Fibroblast of lung (primary cell): ENCODE measurements at regions not wholly inside any gene's neighbourhood (a gene's known extent, or its start where the extent isn't known, plus 50 kb on each side); places are given as distances from the start of the nearest gene placed in this dataset.

Source experiments
- DNase-seq, 2 donors: peaks; one replicate each; pipeline versions ENCODE4 v3.0.0 to v3.0.0-alpha.2; 2010; ENCODE audit warnings: low read depth in 2 of 2
- H2AFZ ChIP-seq: 2 replicates; pipeline ENCODE4 v1.5.1; 2012; ENCODE audit warnings: low read length, control low read depth, inconsistent platforms
- H3K27ac ChIP-seq: 2 replicates; pipeline ENCODE4 v1.5.1; 2011; ENCODE audit warnings: low read length, control low read depth; ENCODE audit not compliant: insufficient read depth
- H3K27me3 ChIP-seq: 2 replicates; pipeline ENCODE4 v1.5.1; 2011; ENCODE audit warnings: mild to moderate bottlenecking, low read length; ENCODE audit not compliant: control insufficient read depth, insufficient read depth
- H3K36me3 ChIP-seq: 2 replicates; pipeline ENCODE4 v1.5.1; 2011; ENCODE audit warnings: low read length; ENCODE audit not compliant: control insufficient read depth, insufficient read depth
- H3K4me1 ChIP-seq: 2 replicates; pipeline ENCODE4 v1.5.1; 2011; ENCODE audit warnings: low read length; ENCODE audit not compliant: control insufficient read depth, insufficient read depth; ENCODE audit errors: extremely low read depth
- H3K4me2 ChIP-seq: 2 replicates; pipeline ENCODE4 v1.5.1; 2011; ENCODE audit warnings: low read length, control low read depth; ENCODE audit not compliant: insufficient read depth; ENCODE audit errors: extremely low read depth
- H3K4me3 ChIP-seq, 4 experiments: fragments of 200-600 bp in 1 of 4; sonication (generic) in 1 of 4; replicated peaks in 1 of 4; 2 replicates each; pipeline ENCODE4 v1.5.1; 2011 to 2016; ENCODE audit warnings: low read length in 4 of 4, low read depth in 3 of 4, mild to moderate bottlenecking in 3 of 4, control low read depth in 2 of 4, inconsistent platforms in 1 of 4, mixed read lengths in 1 of 4; ENCODE audit not compliant: insufficient read depth in 1 of 4; ENCODE audit errors: control extremely low read depth in 1 of 4
- H3K79me2 ChIP-seq: 2 replicates; pipeline ENCODE4 v1.5.1; 2012; ENCODE audit warnings: mild to moderate bottlenecking, low read length, inconsistent platforms; ENCODE audit not compliant: control insufficient read depth, insufficient read depth
- H3K9ac ChIP-seq: 2 replicates; pipeline ENCODE4 v1.5.1; 2011; ENCODE audit warnings: mild to moderate bottlenecking, low read length, control low read depth; ENCODE audit not compliant: insufficient read depth
- H3K9me3 ChIP-seq: 2 replicates; pipeline ENCODE4 v1.5.1; 2012; ENCODE audit warnings: low read depth, low read length; ENCODE audit not compliant: control insufficient read depth, insufficient read depth
- H4K20me1 ChIP-seq: 2 replicates; pipeline ENCODE4 v1.5.1; 2011; ENCODE audit warnings: low read length; ENCODE audit not compliant: control insufficient read depth, insufficient read depth; ENCODE audit errors: extremely low read depth
- CTCF ChIP-seq, 2 donors: IDR thresholded peaks in 1 of 2; conservative IDR thresholded peaks in 1 of 2; 1 replicate in 1 of 2; 2 replicates in 1 of 2; pipeline ENCODE4 v1.5.1; 2011 to 2012; ENCODE audit warnings: low read length in 2 of 2, control low read depth in 1 of 2, inconsistent platforms in 1 of 2, low read depth in 1 of 2, mild to moderate bottlenecking in 1 of 2
- EZH2 ChIP-seq: IDR thresholded peaks from 2 replicates; pipeline ENCODE4 v1.5.1; 2012; ENCODE audit warnings: low read length, control low read depth, mild to moderate bottlenecking; ENCODE audit errors: missing control alignments

GRCh38 chr20:39333211-39333610 is 371.1 kb downstream of the DHX35 start:
- DNase-seq, result no peak
- Histone ChIP-seq H3K79me2 (no peaks in the 10 kb centered on the region), H4K20me1 (no peaks in the 10 kb centered on the region), H3K27ac (no peak overlapping the region), H3K4me2 (no peak overlapping the region), H3K36me3 (no peaks in the 10 kb centered on the region), H3K4me1 (no peaks in the 10 kb centered on the region), H3K9ac (no peak overlapping the region), H3K27me3 (no peaks in the 10 kb centered on the region), H3K9me3 (no peaks in the 10 kb centered on the region), H2AFZ (no peak overlapping the region), H3K4me3 (no peak overlapping the region)
- no peak for TF ChIP-seq EZH2
- no peak for TF ChIP-seq CTCF (conservative IDR thresholded peaks at IDR 0.05 in 1 of 2, IDR thresholded peaks at IDR 0.05 in 1 of 2; ENCODE audit: low read depth in 1 of 2, low read length in 2 of 2)

DNA sequence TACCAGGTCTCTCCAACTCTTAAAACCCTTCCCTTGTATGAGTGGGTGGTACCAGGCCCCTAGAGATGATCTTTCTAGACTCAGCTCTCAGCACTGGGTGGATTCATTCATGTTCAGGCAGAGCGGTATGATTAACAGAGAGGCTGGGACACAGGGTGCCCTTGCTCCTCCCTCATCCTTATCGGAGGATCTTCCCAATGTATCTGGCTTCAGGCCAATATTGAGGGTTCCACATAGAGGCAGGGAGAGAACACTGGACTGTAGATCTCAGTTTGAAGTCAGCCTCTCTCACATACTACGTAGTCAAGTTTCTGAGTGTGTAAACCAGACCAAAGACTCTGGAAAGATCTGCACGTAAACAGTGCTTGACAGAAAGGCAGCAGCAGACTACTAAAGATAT is 366.2 kb downstream of the DHX35 start:
- Histone ChIP-seq H3K4me2 (no peak overlapping the region), H3K27ac (no peak overlapping the region), H4K20me1 (no peaks in the 10 kb centered on the region), H3K9me3 (no peaks in the 10 kb centered on the region), H3K4me3 (no peak overlapping the region), H3K9ac (no peak overlapping the region), H3K36me3 (no peaks in the 10 kb centered on the region), H2AFZ (no peak overlapping the region), H3K4me1 (no peaks in the 10 kb centered on the region), H3K79me2 (no peaks in the 10 kb centered on the region), H3K27me3 (no peaks in the 10 kb centered on the region)
- DNase-seq, result no peak
- TF ChIP-seq CTCF (conservative IDR thresholded peaks at IDR 0.05 in 1 of 2, IDR thresholded peaks at IDR 0.05 in 1 of 2; ENCODE audit: low read depth in 1 of 2, low read length in 2 of 2) (no peak), EZH2 (no peak)

DNA sequence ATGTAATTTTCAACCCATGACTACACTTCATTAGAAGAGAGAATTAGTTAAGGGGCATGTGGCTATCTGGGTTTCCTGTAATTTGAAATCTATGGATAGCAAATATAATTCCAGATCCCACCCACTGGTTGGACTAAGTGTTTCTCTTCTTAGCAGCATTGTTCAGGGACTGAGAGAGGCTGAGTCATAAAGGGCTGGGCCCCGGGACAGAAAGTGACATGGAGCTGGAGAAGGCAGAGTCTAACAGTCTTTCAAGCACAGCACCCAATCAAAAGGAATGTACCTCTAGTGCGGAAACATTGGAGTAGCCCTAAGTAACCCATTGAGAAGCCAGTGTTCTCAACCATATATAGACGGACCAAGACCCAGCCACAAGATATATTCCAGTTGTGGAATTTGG is 363.9 kb downstream of the DHX35 start:
- H3K27ac ChIP-seq, result no peak overlapping the region
- no peaks in the 10 kb centered on the region for H3K4me1 ChIP-seq
- TF ChIP-seq EZH2, result no peak
- no peak for TF ChIP-seq CTCF (conservative IDR thresholded peaks at IDR 0.05 in 1 of 2, IDR thresholded peaks at IDR 0.05 in 1 of 2; ENCODE audit: low read depth in 1 of 2, low read length in 2 of 2)
- no peak overlapping the region for H3K9ac ChIP-seq
- H3K4me3 ChIP-seq, result no peak overlapping the region
- H2AFZ ChIP-seq, result no peak overlapping the region
- DNase-seq, result no peak
- H3K36me3 ChIP-seq, result no peaks in the 10 kb centered on the region
- H4K20me1 ChIP-seq, result no peaks in the 10 kb centered on the region
- H3K9me3 ChIP-seq, result no peaks in the 10 kb centered on the region
- H3K4me2 ChIP-seq, result no peak overlapping the region
- H3K27me3 ChIP-seq, result no peaks in the 10 kb centered on the region
- H3K79me2 ChIP-seq, result no peaks in the 10 kb centered on the region
